GM12878 (cell line): ENCODE measurements at regions not wholly inside any gene's neighbourhood (a gene's known extent, or its start where the extent isn't known, plus 50 kb on each side); places are given as distances from the start of the nearest gene placed in this dataset.

Experiments
- ATAC-seq: fragments of 200-7000 bp; cut with Tn5 transposase; 3 replicates; pipeline ENCODE4 v1.9.1; 2020; ENCODE audit warnings: mild to moderate bottlenecking, moderate library complexity
- BruUV-seq: library from RNA; stranded (reverse); fragments of 400-500 nt; replicated peaks from 2 replicates; lab custom pipeline; 2021; lab: Mats Ljungman, UMichigan
- CTCF ChIA-PET: fragments of 300-600 bp; sonication (Branson Sonifier 250); formaldehyde crosslinking; extraction: SDS; loops from one replicate; lab custom pipeline; 2021; ENCODE audit warnings: inconsistent platforms; lab: Yijun Ruan, JAX
- POLR2A ChIA-PET: fragments of 350-600 bp; formaldehyde crosslinking; extraction: SDS; loops from one replicate; lab custom pipeline; 2021; ENCODE audit warnings: inconsistent platforms; lab: Charles Lee
- RAD21 ChIA-PET: fragments of 300-600 bp; sonication (Branson Sonifier 250); formaldehyde crosslinking; loops from one replicate; lab custom pipeline; 2023; ENCODE audit warnings: antibody characterized with exemption; ENCODE audit not compliant: unreplicated experiment; lab: Charles Lee
- SMC1A ChIA-PET: fragments of 300-600 bp; sonication (Branson Sonifier 250); formaldehyde crosslinking; loops from one replicate; lab custom pipeline; 2023; ENCODE audit not compliant: unreplicated experiment, uncharacterized antibody; lab: Charles Lee
- DNase-seq: peaks from one replicate; pipeline ENCODE4 v3.0.0-alpha.2; 2011; ENCODE audit warnings: low read depth, low spot score
- FAIRE-seq: peaks from 3 replicates; lab custom pipeline; 2011; peaks lifted over from hg19 to GRCh38; lab: Jason Lieb, UNC
- H2AFZ ChIP-seq: 2 replicates; pipeline ENCODE4 v1.6.0; 2011; ENCODE audit warnings: low read depth, low read length, control low read depth; ENCODE audit not compliant: control insufficient read depth
- H3K27ac ChIP-seq: 2 replicates; pipeline ENCODE4 v1.5.1; 2011; ENCODE audit warnings: control low read depth; ENCODE audit not compliant: control insufficient read depth, insufficient read depth
- H3K27me3 ChIP-seq, 2 experiments: replicated peaks in 1 of 2; 2 replicates each; pipeline versions ENCODE4 v1.6.0 to v1.6.1; 2011; ENCODE audit warnings: low read length in 1 of 2; ENCODE audit not compliant: control insufficient read depth in 2 of 2, insufficient read depth in 2 of 2
- H3K36me3 ChIP-seq, 2 experiments: 2 replicates each; pipeline ENCODE4 v1.5.1; 2011; ENCODE audit warnings: low read length in 1 of 2; ENCODE audit not compliant: control insufficient read depth in 2 of 2, insufficient read depth in 2 of 2
- H3K4me1 ChIP-seq: 2 replicates; pipeline ENCODE4 v1.6.1; 2011; ENCODE audit warnings: mild to moderate bottlenecking, low read length, moderate library complexity, mixed read lengths; ENCODE audit not compliant: control insufficient read depth, insufficient read depth
- H3K4me2 ChIP-seq: 2 replicates; pipeline ENCODE4 v1.6.0; 2011; ENCODE audit warnings: control low read depth; ENCODE audit not compliant: control insufficient read depth, insufficient read depth
- H3K4me3 ChIP-seq: fragments of 200-600 bp; sonication (generic); 2 replicates; pipeline ENCODE4 v1.5.1; 2016
- H3K79me2 ChIP-seq: 2 replicates; pipeline ENCODE4 v1.6.0; 2011; ENCODE audit warnings: low read length; ENCODE audit not compliant: control insufficient read depth, insufficient read depth
- H3K9ac ChIP-seq: 2 replicates; pipeline ENCODE4 v1.8.0; 2011; ENCODE audit warnings: low read length, control low read depth, mixed read lengths; ENCODE audit not compliant: control insufficient read depth, insufficient read depth
- H3K9me3 ChIP-seq: replicated peaks from 3 replicates; pipeline ENCODE4 v1.5.1; 2011; ENCODE audit warnings: mild to moderate bottlenecking, low read length; ENCODE audit not compliant: control insufficient read depth, insufficient read depth
- H4K20me1 ChIP-seq: 2 replicates; pipeline ENCODE4 v1.6.0; 2011; ENCODE audit not compliant: control insufficient read depth, insufficient read depth
- ATF2 ChIP-seq: IDR thresholded peaks from 2 replicates; pipeline ENCODE4 v1.6.1; 2012; ENCODE audit warnings: low read length, inconsistent platforms
- ATF7 ChIP-seq: fragments of 450-650 bp; IDR thresholded peaks from 2 replicates; pipeline ENCODE4 v1.6.1; 2016; ENCODE audit warnings: low read depth, mild to moderate bottlenecking
- BCL11A ChIP-seq: IDR thresholded peaks from 2 replicates; pipeline ENCODE4 v1.6.1; 2011; ENCODE audit warnings: low read depth, low read length
- CEBPB ChIP-seq, 2 experiments: fragments of 150-350 bp in 1 of 2; IDR thresholded peaks; 2 replicates each; pipeline ENCODE4 v1.6.1; 2012 to 2014; ENCODE audit warnings: low read depth in 2 of 2, low read length in 2 of 2, borderline replicate concordance in 1 of 2, inconsistent platforms in 1 of 2
- FOS ChIP-seq: IDR thresholded peaks from 3 replicates; pipeline ENCODE4 v1.6.1; 2011; ENCODE audit warnings: borderline replicate concordance; ENCODE audit not compliant: insufficient read length; ENCODE audit errors: extremely low read depth
- MTA3 ChIP-seq: IDR thresholded peaks from 2 replicates; pipeline ENCODE4 v1.6.1; 2012; ENCODE audit warnings: low read length, inconsistent platforms, borderline replicate concordance
- PAX5 ChIP-seq: IDR thresholded peaks from 2 replicates; pipeline ENCODE4 v1.6.1; 2011; ENCODE audit warnings: low read depth, low read length, borderline replicate concordance
- POLR2AphosphoS5 ChIP-seq: IDR thresholded peaks from 2 replicates; pipeline ENCODE4 v1.6.1; 2011; ENCODE audit warnings: mild to moderate bottlenecking, low read length, inconsistent platforms
- RELB ChIP-seq: fragments of 450-650 bp; IDR thresholded peaks from 2 replicates; pipeline ENCODE4 v1.6.1; 2017; ENCODE audit warnings: low read depth, mild to moderate bottlenecking, moderate library complexity
- TCF7 ChIP-seq: IDR thresholded peaks from 2 replicates; pipeline ENCODE4 v1.6.1; 2014; ENCODE audit warnings: antibody characterized with exemption, borderline replicate concordance
- ZNF687 ChIP-seq: fragments of 450-650 bp; IDR thresholded peaks from 2 replicates; pipeline ENCODE4 v1.6.1; 2017; ENCODE audit warnings: mild to moderate bottlenecking, moderate library complexity
- WGBS: methylation state at CpG from one replicate; pipeline ENCODE4 v1.1.6; 2016; ENCODE audit warnings: low lambda C conversion rate; ENCODE audit not compliant: insufficient replicate concordance, insufficient coverage; ENCODE audit errors: missing lambda C conversion rate; 5-methylcytosine and 5-hydroxymethylcytosine counted together
- in situ Hi-C: fragments of 300-500 bp; cut with MboI; formaldehyde crosslinking; loops from 9 replicates; pipeline ENCODE4 v1.14.3; 2018; ENCODE audit warnings: mixed read lengths
- intact Hi-C: fragments of 100-400 bp; cut with micrococcal nuclease; formaldehyde crosslinking; loops from one replicate; pipeline ENCODE4 v1.14.2; 2022; ENCODE audit not compliant: unreplicated experiment

- TF ChIP-seq RELB (no peak), BCL11A (no peak), CEBPB (IDR thresholded peaks at IDR 0.05; ENCODE audit: borderline replicate concordance in 1 of 2, low read depth in 2 of 2, low read length in 2 of 2) (no peak)
Observed at GRCh38 chr4:30456716-30457115, 263.5 kb upstream of the PCDH7 start (continued).

- in situ Hi-C loops (no loop called here), intact Hi-C loops (no loop called here)
- no peak overlapping the region for H3K9ac ChIP-seq
- POLR2A ChIA-PET, result interaction anchor here (0.6 to 1.3 kb wide), 3 partner anchors 8 to 28 kb away, joined by 3 read pairs; no protein-coding TSS in a partner anchor
- H3K4me1 ChIP-seq, result peaks cover 16% of the 10 kb centered on the region
- peak overlapping the region; percentile 65 for H2AFZ ChIP-seq
- CTCF ChIA-PET, result interaction anchor here (1.0 to 1.3 kb wide), 2 partner anchors 17 to 82 kb away, joined by 3 to 5 read pairs; no protein-coding TSS in a partner anchor
- RAD21 ChIA-PET, result interaction anchor here (0.5 to 1.1 kb wide), 2 partner anchors 14 to 159 kb away, joined by 3 read pairs; no protein-coding TSS in a partner anchor
- H3K36me3 ChIP-seq, result no peaks in the 10 kb centered on the region
- BruUV-seq, result no TSS peak
- H4K20me1 ChIP-seq, result no peaks in the 10 kb centered on the region
- H3K4me2 ChIP-seq, result peak overlapping the region; percentile 38
- 29% methylated on average over 3 of the region's 3 CpGs for WGBS
- SMC1A ChIA-PET, result interaction anchor here (0.7 to 2.6 kb wide), 10 partner anchors 9 to 1953 kb away, joined by 3 to 10 read pairs (median 3); no protein-coding TSS in a partner anchor
- peaks cover 1% of the 10 kb centered on the region; the same call in 2 of the 3 replicates for H3K9me3 ChIP-seq
- ATAC-seq (peak; percentile 82), DNase-seq (no peak), FAIRE-seq (no peak)
- no peaks in the 10 kb centered on the region for H3K79me2 ChIP-seq
- no peak overlapping the region for H3K4me3 ChIP-seq
- H3K27ac ChIP-seq, result peak overlapping the region; percentile 66
- no peaks in the 10 kb centered on the region for H3K27me3 ChIP-seq
- TF ChIP-seq ATF2 (no peak), ATF7 (no peak), FOS (no peak), PAX5 (no peak), POLR2AphosphoS5 (no peak), MTA3 (no peak), ZNF687 (no peak), TCF7 (no peak)
Observed at GRCh38 chr4:30460818-30461217, 259.4 kb upstream of the PCDH7 start.
